K562 (cell line): ENCODE measurements at regions not wholly inside any gene's neighbourhood (a gene's known extent, or its start where the extent isn't known, plus 50 kb on each side); places are given as distances from the start of the nearest gene placed in this dataset.

ENCODE experiments used
- ATAC-seq: fragments of 200-7000 bp; cut with Tn5 transposase; 3 replicates; pipeline ENCODE4 v1.9.1; 2020; ENCODE audit warnings: moderate library complexity
- BruUV-seq: library from RNA; stranded (reverse); fragments of 400-500 nt; replicated peaks from 2 replicates; lab custom pipeline; 2021; lab: Mats Ljungman, UMichigan
- CTCF ChIA-PET: fragments of 300-600 bp; formaldehyde crosslinking; extraction: SDS; loops from one replicate; lab custom pipeline; 2021; ENCODE audit warnings: low intra/inter-chr PET ratio; lab: Yijun Ruan, JAX
- POLR2A ChIA-PET: fragments of 300-600, 350-650 bp; sonication (Branson Sonifier 250); formaldehyde crosslinking; extraction: SDS; loops from one replicate; lab custom pipeline; 2021; ENCODE audit warnings: antibody characterized with exemption, inconsistent platforms; lab: Yijun Ruan, JAX
- DNase-seq, 4 experiments: peaks; one replicate each; pipeline versions ENCODE4 v3.0.0 to v3.0.0-alpha.2; 2011 to 2018; ENCODE audit warnings: low spot score in 3 of 4, mixed read lengths in 3 of 4; ENCODE audit errors: extremely low read depth in 1 of 4
- FAIRE-seq: peaks from 2 replicates; lab custom pipeline; 2011; peaks lifted over from hg19 to GRCh38; lab: Jason Lieb, UNC
- H2AFZ ChIP-seq: 2 replicates; pipeline ENCODE4 v1.6.0; 2011; ENCODE audit warnings: low read depth, low read length, control low read depth, inconsistent platforms
- H3K27ac ChIP-seq: fragments of 200-600 bp; 3 replicates; pipeline ENCODE4 v1.8.0; 2011; ENCODE audit warnings: low read depth, mild to moderate bottlenecking, control low read depth, inconsistent platforms, low read length, moderate library complexity, mixed read lengths; ENCODE audit errors: extremely low read depth
- H3K27me3 ChIP-seq, 2 experiments: fragments of 300-600 bp in 1 of 2; 2 replicates in 1 of 2; 3 replicates in 1 of 2; pipeline versions ENCODE4 v1.6.0 to v1.8.0; 2011; ENCODE audit warnings: inconsistent platforms in 2 of 2, low read length in 2 of 2, mild to moderate bottlenecking in 1 of 2, mixed read lengths in 1 of 2, moderate library complexity in 1 of 2; ENCODE audit not compliant: control insufficient read depth in 2 of 2, insufficient read depth in 2 of 2
- H3K36me3 ChIP-seq: fragments of 300-600 bp; 3 replicates; pipeline ENCODE4 v1.8.0; 2011; ENCODE audit warnings: mild to moderate bottlenecking, low read length, inconsistent platforms; ENCODE audit not compliant: control insufficient read depth, insufficient read depth
- H3K4me1 ChIP-seq, 2 experiments: fragments of 200-600 bp in 1 of 2; replicated peaks in 1 of 2; 2 replicates in 1 of 2; 3 replicates in 1 of 2; pipeline versions ENCODE4 v1.5.1 to v1.8.0; 2011; ENCODE audit warnings: inconsistent platforms in 2 of 2, low read length in 2 of 2, mild to moderate bottlenecking in 1 of 2, mixed read lengths in 1 of 2, moderate library complexity in 1 of 2; ENCODE audit not compliant: control insufficient read depth in 2 of 2, insufficient read depth in 2 of 2
- H3K4me2 ChIP-seq: 2 replicates; pipeline ENCODE4 v1.6.1; 2011; ENCODE audit warnings: low read length, control low read depth, inconsistent platforms, mixed read lengths; ENCODE audit not compliant: insufficient read depth
- H3K4me3 ChIP-seq: fragments of 200-600 bp; sonication (generic), shearing (Covaris generic); 2 replicates; pipeline ENCODE4 v1.5.1; 2016; ENCODE audit warnings: control low read depth, inconsistent platforms
- H3K79me2 ChIP-seq: fragments of 200-600 bp; 3 replicates; pipeline ENCODE4 v1.8.0; 2011; ENCODE audit warnings: low read length, inconsistent platforms; ENCODE audit not compliant: control insufficient read depth, insufficient read depth
- H3K9ac ChIP-seq, 2 experiments: 2 replicates each; pipeline versions ENCODE4 v1.6.0 to v1.6.1; 2011; ENCODE audit warnings: low read depth in 2 of 2, low read length in 2 of 2, control low read depth in 1 of 2, inconsistent platforms in 1 of 2, mild to moderate bottlenecking in 1 of 2, mixed read lengths in 1 of 2; ENCODE audit not compliant: insufficient read depth in 1 of 2
- H3K9me1 ChIP-seq: one replicate; pipeline ENCODE4 v1.6.0; 2011; ENCODE audit warnings: inconsistent platforms, mild to moderate bottlenecking, low read length, moderate library complexity; ENCODE audit not compliant: control insufficient read depth, insufficient read depth
- H3K9me3 ChIP-seq: replicated peaks from 2 replicates; pipeline ENCODE4 v1.5.1; 2011; ENCODE audit warnings: low read depth, low read length, inconsistent platforms; ENCODE audit not compliant: control insufficient read depth, insufficient read depth
- H4K20me1 ChIP-seq: replicated peaks from 2 replicates; pipeline ENCODE4 v1.6.1; 2011; ENCODE audit warnings: low read length, inconsistent platforms, mixed read lengths; ENCODE audit not compliant: control insufficient read depth, insufficient read depth
- CC2D1A ChIP-seq: fragments of 450-650 bp; IDR thresholded peaks from 2 replicates; pipeline ENCODE4 v1.6.1; 2017; ENCODE audit warnings: mild to moderate bottlenecking
- CCNT2 ChIP-seq: IDR thresholded peaks from 2 replicates; pipeline ENCODE4 v1.6.1; 2011; ENCODE audit warnings: borderline replicate concordance, low read depth, mild to moderate bottlenecking, moderate library complexity, mixed read lengths, low read length; ENCODE audit not compliant: insufficient read length; ENCODE audit errors: extremely low read depth
- FIP1L1 ChIP-seq: fragments of 200-400 bp; formaldehyde crosslinking; IDR thresholded peaks from 2 replicates; pipeline ENCODE4 v1.6.1; 2018; ENCODE audit warnings: mild to moderate bottlenecking, low read depth, low read length; ENCODE audit not compliant: poor library complexity, severe bottlenecking
- KLF6 ChIP-seq: fragments of 250-450 bp; sonication (Bioruptor Pico); IDR thresholded peaks from 2 replicates; pipeline ENCODE4 v1.4.0; 2020; ENCODE audit warnings: mild to moderate bottlenecking, moderate library complexity, borderline replicate concordance
- RB1 ChIP-seq: fragments of 450-650 bp; IDR thresholded peaks from 2 replicates; pipeline ENCODE4 v1.6.1; 2017; ENCODE audit warnings: low read depth, mild to moderate bottlenecking
- SMAD2 ChIP-seq: fragments of 150-350 bp; IDR thresholded peaks from 2 replicates; pipeline ENCODE4 v1.6.1; 2014; ENCODE audit warnings: low read depth, mild to moderate bottlenecking, low read length
- SP1 ChIP-seq: sonication (generic); formaldehyde crosslinking; IDR thresholded peaks from 2 replicates; pipeline ENCODE4 v1.8.1; 2022; ENCODE audit warnings: mild to moderate bottlenecking, missing genetic modification reagents
- ZNF274 ChIP-seq: IDR thresholded peaks from 2 replicates; pipeline ENCODE4 v1.6.1; 2011; ENCODE audit warnings: low read depth, mild to moderate bottlenecking, low read length, moderate library complexity, borderline replicate concordance
- ZNF395 ChIP-seq: fragments of 200-800 bp; sonication (Bioruptor generic); IDR thresholded peaks from 2 replicates; pipeline ENCODE4 v1.6.1; 2017; ENCODE audit warnings: missing genetic modification characterization, missing compliant biosample characterization
- WGBS: fragments of 100-300 bp; shearing (Covaris generic); methylation state at CpG from one replicate; pipeline ENCODE4 v1.1.6; 2016; ENCODE audit warnings: low coverage, mixed read lengths; ENCODE audit not compliant: insufficient coverage; ENCODE audit errors: missing lambda C conversion rate; 5-methylcytosine and 5-hydroxymethylcytosine counted together
- in situ Hi-C: fragments of 300-500 bp; cut with MboI; formaldehyde crosslinking; loops from 4 replicates; pipeline ENCODE4 v1.15.0; 2018; ENCODE audit warnings: inconsistent platforms, mixed read lengths
- intact Hi-C: fragments of 100-400 bp; cut with micrococcal nuclease; formaldehyde crosslinking; loops from 2 replicates; pipeline ENCODE4 v1.14.2; 2022

GRCh38 chr4:132269303-132269990, 879.6 kb upstream of the PCDH10 start (continued):
- TF ChIP-seq SP1 (CRISPR knock-in tag) = no peak
- no peak for TF ChIP-seq SMAD2
- no peak for TF ChIP-seq KLF6 (CRISPR knock-in tag)
- no peak for TF ChIP-seq CC2D1A
- TF ChIP-seq FIP1L1 = no peak
- TF ChIP-seq, all 486 proteins: peak for 0

GRCh38 chr4:132275583-132276121, 873.4 kb upstream of the PCDH10 start:
- ChIA-PET POLR2A (no interaction called here), CTCF (no interaction called here)
- Histone ChIP-seq H3K36me3 (no peaks in the 10 kb centered on the region), H3K9me1 (no peaks in the 10 kb centered on the region), H2AFZ (no peak overlapping the region), H3K9ac (no peak overlapping the region), H3K4me3 (no peak overlapping the region), H3K27ac (no peak overlapping the region), H3K9me3 (no peaks in the 10 kb centered on the region), H3K27me3 (no peaks in the 10 kb centered on the region), H3K4me2 (no peak overlapping the region), H3K4me1 (no peaks in the 10 kb centered on the region), H3K79me2 (no peaks in the 10 kb centered on the region), H4K20me1 (no peaks in the 10 kb centered on the region)
- WGBS = 0% methylated on average over 1 of the region's 1 CpG
- no TSS peak for BruUV-seq
- intact Hi-C loops = no loop called here
- no peak for DNase-seq
- in situ Hi-C loops = no loop called here
- no peak for ATAC-seq
- FAIRE-seq = no peak
- TF ChIP-seq ZNF395 (CRISPR knock-in tag) (no peak), CCNT2 (no peak), ZNF274 (no peak), RB1 (no peak)
